ENCODE measurements at regions not wholly inside any gene's neighbourhood (a gene's known extent, or its start where the extent isn't known, plus 50 kb on each side); places are given as distances from the start of the nearest gene placed in this dataset.

DNA sequence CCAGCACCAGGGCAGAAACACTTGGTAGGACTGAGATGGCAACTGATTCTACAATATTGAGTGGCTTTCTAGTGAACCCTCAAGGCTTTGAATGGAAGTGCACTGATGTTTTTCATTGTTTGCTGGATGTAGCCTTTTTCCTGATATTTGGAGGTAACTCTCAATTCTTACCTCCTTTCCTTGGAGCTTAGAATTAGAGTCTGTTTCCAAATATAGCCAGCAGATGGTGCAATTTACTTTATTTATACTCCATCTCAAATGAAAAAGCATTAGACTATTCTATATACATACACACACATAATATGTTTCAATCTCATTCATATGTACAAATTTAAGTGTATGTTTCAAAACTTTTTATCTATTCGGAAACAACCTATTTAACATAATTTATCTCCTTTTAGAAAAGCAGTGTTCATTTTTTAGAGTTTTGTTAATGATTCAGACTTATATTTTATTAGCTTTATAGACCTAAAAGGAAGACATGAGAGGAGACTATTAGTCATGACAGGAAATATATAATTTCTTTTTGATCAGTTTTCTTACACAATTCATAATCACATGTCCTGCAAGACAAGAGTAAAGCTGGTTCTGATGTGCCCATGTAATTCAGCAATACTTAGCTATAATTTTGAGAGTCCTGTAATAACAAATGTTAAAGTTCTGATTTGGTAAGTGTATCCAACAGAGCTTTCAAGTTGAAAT is 124.8 kb downstream of the NUP35 start:
- ChIA-PET POLR2A (no interaction called here), CTCF (interaction anchor here (0.7 to 1.4 kb wide), 3 partner anchors 9 to 246 kb away, joined by 3 to 4 read pairs (median 4); no protein-coding TSS in a partner anchor)
- peak; percentile 15 for DNase-seq (ENCODE audit: extremely low spot score)
- no peak for TF ChIP-seq L3MBTL2 (conservative IDR thresholded peaks at IDR 0.05)
- no peak for TF ChIP-seq ELF4 (IDR thresholded peaks at IDR 0.05)
- no peak for TF ChIP-seq LEF1 (IDR thresholded peaks at IDR 0.05; ENCODE audit: borderline replicate concordance)
- no peak for TF ChIP-seq FOXK2 (IDR thresholded peaks at IDR 0.05)
- no peak for TF ChIP-seq BHLHE40 (IDR thresholded peaks at IDR 0.05; ENCODE audit: borderline replicate concordance)
- TF ChIP-seq ZNF384 (IDR thresholded peaks at IDR 0.05), result no peak
- TF ChIP-seq FOXA1 (IDR thresholded peaks at IDR 0.05), result no peak
- no peak for TF ChIP-seq SP1 (IDR thresholded peaks at IDR 0.05)
- TF ChIP-seq ARNT (IDR thresholded peaks at IDR 0.05), result no peak
- TF ChIP-seq, protein P1, sequence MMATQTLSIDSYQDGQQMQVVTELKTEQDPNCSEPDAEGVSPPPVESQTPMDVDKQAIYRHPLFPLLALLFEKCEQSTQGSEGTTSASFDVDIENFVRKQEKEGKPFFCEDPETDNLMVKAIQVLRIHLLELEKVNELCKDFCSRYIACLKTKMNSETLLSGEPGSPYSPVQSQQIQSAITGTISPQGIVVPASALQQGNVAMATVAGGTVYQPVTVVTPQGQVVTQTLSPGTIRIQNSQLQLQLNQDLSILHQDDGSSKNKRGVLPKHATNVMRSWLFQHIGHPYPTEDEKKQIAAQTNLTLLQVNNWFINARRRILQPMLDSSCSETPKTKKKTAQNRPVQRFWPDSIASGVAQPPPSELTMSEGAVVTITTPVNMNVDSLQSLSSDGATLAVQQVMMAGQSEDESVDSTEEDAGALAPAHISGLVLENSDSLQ (IDR thresholded peaks at IDR 0.05), result no peak
- no peak for TF ChIP-seq NFRKB (IDR thresholded peaks at IDR 0.05)
- no peak for TF ChIP-seq TARDBP (IDR thresholded peaks at IDR 0.05)
- TF ChIP-seq FOXM1 (IDR thresholded peaks at IDR 0.05; ENCODE audit: borderline replicate concordance), result no peak
- TF ChIP-seq CTBP1 (IDR thresholded peaks at IDR 0.05; ENCODE audit: borderline replicate concordance), result no peak

DNA sequence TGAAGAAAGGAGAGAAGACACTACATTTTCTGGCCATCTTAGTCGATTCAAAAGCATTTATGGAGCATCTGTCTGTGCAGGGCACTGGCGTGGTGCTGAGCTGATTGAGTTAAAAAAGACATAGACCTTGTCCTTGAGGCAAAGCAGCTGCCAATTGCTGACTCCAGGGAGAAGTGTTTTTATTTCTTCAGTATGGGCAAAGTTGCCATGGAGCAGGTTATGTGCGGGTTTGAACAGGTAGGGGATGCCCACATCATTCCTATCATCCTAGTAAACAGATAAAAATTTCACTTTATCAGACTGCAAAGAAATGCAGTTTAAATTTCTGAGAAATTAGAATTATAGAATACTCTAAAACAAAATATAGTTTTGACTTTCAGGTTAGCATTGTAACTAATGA is 125.8 kb downstream of the NUP35 start:
- TF ChIP-seq FOXK2 (IDR thresholded peaks at IDR 0.05), result no peak
- no peak for TF ChIP-seq ARNT (IDR thresholded peaks at IDR 0.05)
- no peak for TF ChIP-seq CTBP1 (IDR thresholded peaks at IDR 0.05; ENCODE audit: borderline replicate concordance)
- TF ChIP-seq FOXA1 (IDR thresholded peaks at IDR 0.05), result no peak
- no peak for TF ChIP-seq SP1 (IDR thresholded peaks at IDR 0.05)
- TF ChIP-seq L3MBTL2 (conservative IDR thresholded peaks at IDR 0.05), result no peak
- DNase-seq (ENCODE audit: extremely low spot score), result no peak
- ChIA-PET CTCF (no interaction called here), POLR2A (no interaction called here)

GRCh38 chr2:183250472-183250871 is 126.2 kb downstream of the NUP35 start:
- DNase-seq (ENCODE audit: extremely low spot score), result no peak
- TF ChIP-seq TARDBP (IDR thresholded peaks at IDR 0.05) (no peak), BHLHE40 (IDR thresholded peaks at IDR 0.05; ENCODE audit: borderline replicate concordance) (no peak), L3MBTL2 (conservative IDR thresholded peaks at IDR 0.05) (no peak), NFRKB (IDR thresholded peaks at IDR 0.05) (no peak), ZNF384 (IDR thresholded peaks at IDR 0.05) (no peak), FOXA1 (IDR thresholded peaks at IDR 0.05) (no peak), FOXM1 (IDR thresholded peaks at IDR 0.05; ENCODE audit: borderline replicate concordance) (no peak), SUZ12 (IDR thresholded peaks at IDR 0.05) (no peak), HDGF (IDR thresholded peaks at IDR 0.05; ENCODE audit: borderline replicate concordance) (no peak), SP1 (IDR thresholded peaks at IDR 0.05) (no peak), ELF4 (IDR thresholded peaks at IDR 0.05) (no peak), CTBP1 (IDR thresholded peaks at IDR 0.05; ENCODE audit: borderline replicate concordance) (no peak), LEF1 (IDR thresholded peaks at IDR 0.05; ENCODE audit: borderline replicate concordance) (no peak), FOXK2 (IDR thresholded peaks at IDR 0.05) (no peak), ARNT (IDR thresholded peaks at IDR 0.05) (no peak)
- TF ChIP-seq, protein P1 (IDR thresholded peaks at IDR 0.05), result no peak
- ChIA-PET POLR2A (no interaction called here), CTCF (no interaction called here)

- DNase-seq (ENCODE audit: extremely low spot score), result no peak
- ChIA-PET POLR2A (no interaction called here), CTCF (no interaction called here)
- TF ChIP-seq CTBP1 (IDR thresholded peaks at IDR 0.05; ENCODE audit: borderline replicate concordance) (no peak), LEF1 (IDR thresholded peaks at IDR 0.05; ENCODE audit: borderline replicate concordance) (no peak), ZNF384 (IDR thresholded peaks at IDR 0.05) (no peak), SUZ12 (IDR thresholded peaks at IDR 0.05) (no peak), NFRKB (IDR thresholded peaks at IDR 0.05) (no peak), FOXK2 (IDR thresholded peaks at IDR 0.05) (no peak), ARNT (IDR thresholded peaks at IDR 0.05) (no peak), SP1 (IDR thresholded peaks at IDR 0.05) (no peak), FOXM1 (IDR thresholded peaks at IDR 0.05; ENCODE audit: borderline replicate concordance) (no peak), FOXA1 (IDR thresholded peaks at IDR 0.05) (no peak), ELF4 (IDR thresholded peaks at IDR 0.05) (no peak), BHLHE40 (IDR thresholded peaks at IDR 0.05; ENCODE audit: borderline replicate concordance) (no peak), HDGF (IDR thresholded peaks at IDR 0.05; ENCODE audit: borderline replicate concordance) (no peak), L3MBTL2 (conservative IDR thresholded peaks at IDR 0.05) (no peak), TARDBP (IDR thresholded peaks at IDR 0.05) (no peak)
- TF ChIP-seq, protein P1 (IDR thresholded peaks at IDR 0.05), result no peak
Observed at GRCh38 chr2:183253441-183254130, 129.3 kb downstream of the NUP35 start.

DNA sequence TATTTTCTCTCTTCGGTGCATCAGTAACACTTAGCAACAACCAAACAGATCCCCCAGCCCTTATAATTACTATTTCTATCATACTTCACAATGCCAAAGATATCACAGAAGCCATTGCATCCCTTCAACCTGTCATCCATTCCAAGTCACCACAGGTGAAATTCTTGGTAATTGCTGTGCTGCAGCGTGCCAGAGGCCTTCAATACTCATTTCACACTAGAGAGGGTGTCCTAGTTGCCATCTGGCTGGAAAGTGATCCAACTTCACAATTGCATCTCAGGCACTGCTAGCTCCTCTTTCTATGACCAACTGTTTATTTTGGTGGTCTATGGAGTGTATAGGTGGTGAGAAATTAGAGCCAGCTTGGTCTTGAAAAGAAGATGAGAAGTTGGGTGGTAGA is 131.2 kb downstream of the NUP35 start:
- ChIA-PET POLR2A (no interaction called here), CTCF (interaction anchor here (0.6 kb wide), 1 partner anchor 16 kb away, joined by 3 read pairs; no protein-coding TSS in a partner anchor)
- TF ChIP-seq NFRKB (IDR thresholded peaks at IDR 0.05), result no peak
- DNase-seq (ENCODE audit: extremely low spot score), result no peak

DNA sequence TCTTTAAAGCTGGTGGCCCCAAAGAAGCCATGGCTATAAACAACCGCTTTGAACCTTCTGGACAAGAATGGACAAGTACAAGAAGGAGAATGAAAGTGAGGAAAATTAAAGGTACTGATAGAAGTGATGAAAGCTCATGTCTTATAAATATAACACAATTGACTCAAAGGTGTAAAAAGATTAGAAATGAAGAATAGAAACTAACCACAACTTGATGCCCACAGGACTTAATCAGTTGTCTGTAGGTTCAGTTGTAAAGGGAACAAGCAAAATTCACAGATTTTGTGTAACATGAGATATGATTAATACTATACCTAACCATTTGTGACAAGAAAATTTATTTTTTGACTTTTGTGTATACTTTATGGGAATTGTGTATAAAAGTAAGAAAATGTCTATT is 135.7 kb downstream of the NUP35 start:
- TF ChIP-seq, protein P1 (IDR thresholded peaks at IDR 0.05), result no peak
- TF ChIP-seq CTBP1 (IDR thresholded peaks at IDR 0.05; ENCODE audit: borderline replicate concordance) (no peak), BHLHE40 (IDR thresholded peaks at IDR 0.05; ENCODE audit: borderline replicate concordance) (no peak), TARDBP (IDR thresholded peaks at IDR 0.05) (no peak), ZNF384 (IDR thresholded peaks at IDR 0.05) (no peak), SUZ12 (IDR thresholded peaks at IDR 0.05) (no peak), LEF1 (IDR thresholded peaks at IDR 0.05; ENCODE audit: borderline replicate concordance) (no peak), ARNT (IDR thresholded peaks at IDR 0.05) (no peak), L3MBTL2 (conservative IDR thresholded peaks at IDR 0.05) (no peak), SP1 (IDR thresholded peaks at IDR 0.05) (no peak), NFRKB (IDR thresholded peaks at IDR 0.05) (no peak), ELF4 (IDR thresholded peaks at IDR 0.05) (no peak)
- CTCF ChIA-PET, result no interaction called here
- no peak for DNase-seq (ENCODE audit: extremely low spot score)
- POLR2A ChIA-PET, result no interaction called here
